Cardiac muscle cell (in vitro differentiated cells and primary cell): ENCODE measurements at regions not wholly inside any gene's neighbourhood (a gene's known extent, or its start where the extent isn't known, plus 50 kb on each side); places are given as distances from the start of the nearest gene placed in this dataset.

Experiments used
- DNase-seq, 2 donors: peaks; one replicate each; pipeline versions ENCODE4 v3.0.0 to v3.0.0-alpha.2; 2010 to 2017; ENCODE audit warnings: low read depth in 1 of 2, low spot score in 1 of 2
- H3K27ac ChIP-seq: fragments of 200-600 bp; sonication (generic); 2 replicates; pipeline ENCODE4 v1.5.1; 2016
- H3K27me3 ChIP-seq: fragments of 200-600 bp; sonication (generic); 2 replicates; pipeline ENCODE4 v1.6.0; 2016; ENCODE audit warnings: control low read depth
- H3K36me3 ChIP-seq: fragments of 200-600 bp; sonication (generic); 2 replicates; pipeline ENCODE4 v1.5.1; 2016; ENCODE audit warnings: control low read depth
- H3K4me1 ChIP-seq: fragments of 200-600 bp; sonication (generic); 2 replicates; pipeline ENCODE4 v1.8.1; 2017; ENCODE audit warnings: low read depth, mild to moderate bottlenecking, mixed run types
- H3K4me3 ChIP-seq: fragments of 200-600 bp; sonication (generic); 2 replicates; pipeline ENCODE4 v1.5.1; 2016; ENCODE audit warnings: mild to moderate bottlenecking
- H3K9me3 ChIP-seq: fragments of 200-600 bp; sonication (generic); 2 replicates; pipeline ENCODE4 v1.5.1; 2017; ENCODE audit warnings: low read depth, mild to moderate bottlenecking, control low read depth
- CTCF ChIP-seq: IDR thresholded peaks from 2 replicates; pipeline ENCODE4 v1.5.1; 2012; ENCODE audit warnings: low read depth, mild to moderate bottlenecking, low read length

- Histone ChIP-seq H3K4me3 (no peak overlapping the region), H3K9me3 (no peaks in the 10 kb centered on the region), H3K4me1 (peaks cover 5% of the 10 kb centered on the region), H3K27ac (no peak overlapping the region), H3K27me3 (no peaks in the 10 kb centered on the region), H3K36me3 (no peaks in the 10 kb centered on the region)
- DNase-seq = peak in 1 of 2 donors; percentile 61
- TF ChIP-seq CTCF = no peak
Measured at GRCh38 chr20:57076152-57076652, 190.2 kb downstream of the BMP7 start.

- Histone ChIP-seq H3K9me3 (no peaks in the 10 kb centered on the region), H3K36me3 (no peaks in the 10 kb centered on the region), H3K4me1 (no peaks in the 10 kb centered on the region), H3K4me3 (no peak overlapping the region), H3K27me3 (no peaks in the 10 kb centered on the region), H3K27ac (no peak overlapping the region)
- TF ChIP-seq CTCF = no peak
- DNase-seq = peak in 1 of 2 donors; percentile 3
Measured at GRCh38 chr20:57076951-57077350, 189.5 kb downstream of the BMP7 start.

- H3K27ac ChIP-seq = no peak overlapping the region
- no peaks in the 10 kb centered on the region for H3K36me3 ChIP-seq
- no peaks in the 10 kb centered on the region for H3K27me3 ChIP-seq
- no peak for TF ChIP-seq CTCF
- no peak for DNase-seq
- no peaks in the 10 kb centered on the region for H3K9me3 ChIP-seq
- no peaks in the 10 kb centered on the region for H3K4me1 ChIP-seq
- H3K4me3 ChIP-seq = no peak overlapping the region
Measured at GRCh38 chr20:57078116-57078515, 188.3 kb downstream of the BMP7 start.

GRCh38 chr20:57079031-57080005 lies 187.1 kb downstream of the BMP7 start:
- Histone ChIP-seq H3K36me3 (no peaks in the 10 kb centered on the region), H3K4me1 (no peaks in the 10 kb centered on the region), H3K27ac (no peak overlapping the region), H3K27me3 (no peaks in the 10 kb centered on the region), H3K4me3 (no peak overlapping the region), H3K9me3 (no peaks in the 10 kb centered on the region)
- no peak for TF ChIP-seq CTCF
- no peak for DNase-seq

- H3K27me3 ChIP-seq = no peaks in the 10 kb centered on the region
- no peaks in the 10 kb centered on the region for H3K36me3 ChIP-seq
- no peaks in the 10 kb centered on the region for H3K4me1 ChIP-seq
- no peak for TF ChIP-seq CTCF
- no peak for DNase-seq
- no peaks in the 10 kb centered on the region for H3K9me3 ChIP-seq
- H3K27ac ChIP-seq = no peak overlapping the region
- H3K4me3 ChIP-seq = no peak overlapping the region
Measured at GRCh38 chr20:57080796-57081195, 185.6 kb downstream of the BMP7 start.
